ENCODE measurements at regions not wholly inside any gene's neighbourhood (a gene's known extent, or its start where the extent isn't known, plus 50 kb on each side); places are given as distances from the start of the nearest gene placed in this dataset.

- Histone ChIP-seq H3K4me3 (no peak overlapping the region), H3K9me3 (replicated peaks) (no peaks in the 10 kb centered on the region), H3K4me1 (replicated peaks) (no peaks in the 10 kb centered on the region), H3K27ac (no peak overlapping the region), H3K36me3 (no peaks in the 10 kb centered on the region), H3K27me3 (replicated peaks) (peaks cover 5% of the 10 kb centered on the region; the same call in 1 of the 2 replicates)
- no peak for DNase-seq (ENCODE audit: low read depth in 1 of 2, low spot score in 2 of 2)
Observed at GRCh38 chr15:92273723-92274122, 120.0 kb upstream of the ST8SIA2 start.

- no peak overlapping the region for H3K27ac ChIP-seq
- H3K36me3 ChIP-seq = no peaks in the 10 kb centered on the region
- peak in 1 of 2 experiments; percentile 21 for DNase-seq (ENCODE audit: low read depth in 1 of 2, low spot score in 2 of 2)
- H3K4me1 ChIP-seq (replicated peaks) = no peaks in the 10 kb centered on the region
- no peak overlapping the region for H3K4me3 ChIP-seq
- peaks cover 5% of the 10 kb centered on the region; the same call in 1 of the 2 replicates for H3K27me3 ChIP-seq (replicated peaks)
- H3K9me3 ChIP-seq (replicated peaks) = no peaks in the 10 kb centered on the region
Observed at GRCh38 chr15:92277776-92278175, 115.9 kb upstream of the ST8SIA2 start.

- no peaks in the 10 kb centered on the region for H3K27me3 ChIP-seq (replicated peaks)
- H3K27ac ChIP-seq = no peak overlapping the region
- no peak overlapping the region for H3K4me3 ChIP-seq
- H3K36me3 ChIP-seq = no peaks in the 10 kb centered on the region
- DNase-seq (ENCODE audit: low read depth in 1 of 2, low spot score in 2 of 2) = no peak
- H3K4me1 ChIP-seq (replicated peaks) = no peaks in the 10 kb centered on the region
- no peaks in the 10 kb centered on the region for H3K9me3 ChIP-seq (replicated peaks)
Observed at GRCh38 chr15:92283813-92284212, 109.9 kb upstream of the ST8SIA2 start.

GRCh38 chr15:92288755-92289154, 104.9 kb upstream of the ST8SIA2 start:
- Histone ChIP-seq H3K27me3 (replicated peaks) (no peaks in the 10 kb centered on the region; the same call in 1 of the 2 replicates), H3K36me3 (no peaks in the 10 kb centered on the region), H3K27ac (no peak overlapping the region), H3K4me1 (replicated peaks) (no peaks in the 10 kb centered on the region), H3K4me3 (no peak overlapping the region), H3K9me3 (replicated peaks) (no peaks in the 10 kb centered on the region)
- no peak for DNase-seq (ENCODE audit: low read depth in 1 of 2, low spot score in 2 of 2)

- Histone ChIP-seq H3K36me3 (no peaks in the 10 kb centered on the region), H3K9me3 (replicated peaks) (no peaks in the 10 kb centered on the region), H3K4me1 (replicated peaks) (no peaks in the 10 kb centered on the region), H3K27ac (no peak overlapping the region), H3K4me3 (no peak overlapping the region), H3K27me3 (replicated peaks) (no peaks in the 10 kb centered on the region; the same call in 1 of the 2 replicates)
- DNase-seq (ENCODE audit: low read depth in 1 of 2, low spot score in 2 of 2) = no peak
Observed at GRCh38 chr15:92289733-92290132, 103.9 kb upstream of the ST8SIA2 start.

- no peaks in the 10 kb centered on the region for H3K9me3 ChIP-seq (replicated peaks)
- H3K4me1 ChIP-seq (replicated peaks) = no peaks in the 10 kb centered on the region
- H3K4me3 ChIP-seq = no peak overlapping the region
- DNase-seq (ENCODE audit: low read depth in 1 of 2, low spot score in 2 of 2) = no peak
- no peak overlapping the region for H3K27ac ChIP-seq
- no peaks in the 10 kb centered on the region for H3K36me3 ChIP-seq
- no peaks in the 10 kb centered on the region; the same call in 1 of the 2 replicates for H3K27me3 ChIP-seq (replicated peaks)
Observed at GRCh38 chr15:92290359-92290992, 103.2 kb upstream of the ST8SIA2 start.

- Histone ChIP-seq H3K4me1 (replicated peaks) (no peaks in the 10 kb centered on the region), H3K27me3 (replicated peaks) (peaks cover under 1% of the 10 kb centered on the region; the same call in 1 of the 2 replicates), H3K4me3 (no peak overlapping the region), H3K27ac (no peak overlapping the region), H3K9me3 (replicated peaks) (no peaks in the 10 kb centered on the region), H3K36me3 (no peaks in the 10 kb centered on the region)
- DNase-seq (ENCODE audit: low read depth in 1 of 2, low spot score in 2 of 2) = no peak
Observed at GRCh38 chr15:92291900-92292299, 101.8 kb upstream of the ST8SIA2 start.

GRCh38 chr15:92294759-92295158, 98.9 kb upstream of the ST8SIA2 start:
- Histone ChIP-seq H3K36me3 (no peaks in the 10 kb centered on the region), H3K4me1 (replicated peaks) (no peaks in the 10 kb centered on the region), H3K9me3 (replicated peaks) (no peaks in the 10 kb centered on the region), H3K27me3 (replicated peaks) (peaks cover 3% of the 10 kb centered on the region; the same call in 1 of the 2 replicates), H3K27ac (no peak overlapping the region), H3K4me3 (no peak overlapping the region)
- no peak for DNase-seq (ENCODE audit: low read depth in 1 of 2, low spot score in 2 of 2)

GRCh38 chr15:92304223-92304975, 89.3 kb upstream of the ST8SIA2 start:
- H3K4me1 ChIP-seq (replicated peaks) = no peaks in the 10 kb centered on the region
- H3K27me3 ChIP-seq (replicated peaks) = no peaks in the 10 kb centered on the region; the same call in 1 of the 2 replicates
- H3K9me3 ChIP-seq (replicated peaks) = no peaks in the 10 kb centered on the region
- no peak overlapping the region for H3K4me3 ChIP-seq
- H3K36me3 ChIP-seq = no peaks in the 10 kb centered on the region
- no peak for DNase-seq (ENCODE audit: low read depth in 1 of 2, low spot score in 2 of 2)
- no peak overlapping the region for H3K27ac ChIP-seq

GRCh38 chr15:92305343-92305742, 88.3 kb upstream of the ST8SIA2 start:
- no peaks in the 10 kb centered on the region for H3K36me3 ChIP-seq
- no peaks in the 10 kb centered on the region for H3K4me1 ChIP-seq (replicated peaks)
- H3K4me3 ChIP-seq = no peak overlapping the region
- no peak for DNase-seq (ENCODE audit: low read depth in 1 of 2, low spot score in 2 of 2)
- H3K9me3 ChIP-seq (replicated peaks) = no peaks in the 10 kb centered on the region
- H3K27ac ChIP-seq = no peak overlapping the region
- no peaks in the 10 kb centered on the region for H3K27me3 ChIP-seq (replicated peaks)

- Histone ChIP-seq H3K4me3 (no peak overlapping the region), H3K36me3 (no peaks in the 10 kb centered on the region), H3K4me1 (replicated peaks) (no peaks in the 10 kb centered on the region), H3K9me3 (replicated peaks) (no peaks in the 10 kb centered on the region), H3K27ac (no peak overlapping the region), H3K27me3 (replicated peaks) (no peaks in the 10 kb centered on the region)
- DNase-seq (ENCODE audit: low read depth in 1 of 2, low spot score in 2 of 2) = no peak
Observed at GRCh38 chr15:92306663-92307062, 87.0 kb upstream of the ST8SIA2 start.

GRCh38 chr15:92315144-92315543, 78.5 kb upstream of the ST8SIA2 start:
- Histone ChIP-seq H3K27me3 (replicated peaks) (peaks cover 9% of the 10 kb centered on the region; the same call in 1 of the 2 replicates), H3K9me3 (replicated peaks) (no peaks in the 10 kb centered on the region), H3K4me3 (no peak overlapping the region), H3K27ac (no peak overlapping the region), H3K36me3 (no peaks in the 10 kb centered on the region), H3K4me1 (replicated peaks) (no peaks in the 10 kb centered on the region)
- no peak for DNase-seq (ENCODE audit: low read depth in 1 of 2, low spot score in 2 of 2)

- H3K27ac ChIP-seq = no peak overlapping the region
- no peaks in the 10 kb centered on the region for H3K4me1 ChIP-seq (replicated peaks)
- no peak overlapping the region for H3K4me3 ChIP-seq
- DNase-seq (ENCODE audit: low read depth in 1 of 2, low spot score in 2 of 2) = no peak
- H3K9me3 ChIP-seq (replicated peaks) = no peaks in the 10 kb centered on the region
- peaks cover 9% of the 10 kb centered on the region; the same call in 1 of the 2 replicates for H3K27me3 ChIP-seq (replicated peaks)
- H3K36me3 ChIP-seq = no peaks in the 10 kb centered on the region
Observed at GRCh38 chr15:92315595-92316211, 78.0 kb upstream of the ST8SIA2 start.

All from SJSA1 (cell line).